Glutamatergic neuron (in vitro differentiated cells): ENCODE measurements at regions not wholly inside any gene's neighbourhood (a gene's known extent, or its start where the extent isn't known, plus 50 kb on each side); places are given as distances from the start of the nearest gene placed in this dataset.

ENCODE experiments used
- DNase-seq: peaks from one replicate; pipeline ENCODE4 v3.0.0; 2022
- H3K27ac Mint-ChIP-seq: one replicate; pipeline ENCODE4 v1.8.0; 2020; ENCODE audit warnings: mild to moderate bottlenecking, mixed read lengths, inconsistent platforms; ENCODE audit not compliant: unreplicated experiment
- H3K27me3 Mint-ChIP-seq: one replicate; pipeline ENCODE4 v1.8.0; 2020; ENCODE audit warnings: mild to moderate bottlenecking, moderate library complexity, mixed read lengths, inconsistent platforms; ENCODE audit not compliant: unreplicated experiment
- H3K36me3 Mint-ChIP-seq: one replicate; pipeline ENCODE4 v1.8.0; 2020; ENCODE audit warnings: mild to moderate bottlenecking, mixed read lengths, inconsistent platforms; ENCODE audit not compliant: unreplicated experiment
- H3K4me1 Mint-ChIP-seq: one replicate; pipeline ENCODE4 v1.8.0; 2020; ENCODE audit warnings: mild to moderate bottlenecking, low read depth, mixed read lengths, inconsistent platforms; ENCODE audit not compliant: unreplicated experiment
- H3K4me3 Mint-ChIP-seq: one replicate; pipeline ENCODE4 v1.8.0; 2020; ENCODE audit warnings: mild to moderate bottlenecking, mixed read lengths, inconsistent platforms; ENCODE audit not compliant: unreplicated experiment
- H3K9me3 Mint-ChIP-seq: one replicate; pipeline ENCODE4 v1.8.0; 2020; ENCODE audit warnings: mild to moderate bottlenecking, moderate library complexity, mixed read lengths, inconsistent platforms; ENCODE audit not compliant: unreplicated experiment
- TF ChIP-seq, protein P1 (sequence below): fragments of 200-600 bp; sonication (generic); IDR thresholded peaks from one replicate; pipeline ENCODE4 v1.5.0; 2021; ENCODE audit not compliant: partially characterized antibody, unreplicated experiment

- H3K4me1 Mint-ChIP-seq, result no peaks in the 10 kb centered on the region
- DNase-seq, result no peak
- H3K4me3 Mint-ChIP-seq, result no peak overlapping the region
- TF ChIP-seq, protein P1, sequence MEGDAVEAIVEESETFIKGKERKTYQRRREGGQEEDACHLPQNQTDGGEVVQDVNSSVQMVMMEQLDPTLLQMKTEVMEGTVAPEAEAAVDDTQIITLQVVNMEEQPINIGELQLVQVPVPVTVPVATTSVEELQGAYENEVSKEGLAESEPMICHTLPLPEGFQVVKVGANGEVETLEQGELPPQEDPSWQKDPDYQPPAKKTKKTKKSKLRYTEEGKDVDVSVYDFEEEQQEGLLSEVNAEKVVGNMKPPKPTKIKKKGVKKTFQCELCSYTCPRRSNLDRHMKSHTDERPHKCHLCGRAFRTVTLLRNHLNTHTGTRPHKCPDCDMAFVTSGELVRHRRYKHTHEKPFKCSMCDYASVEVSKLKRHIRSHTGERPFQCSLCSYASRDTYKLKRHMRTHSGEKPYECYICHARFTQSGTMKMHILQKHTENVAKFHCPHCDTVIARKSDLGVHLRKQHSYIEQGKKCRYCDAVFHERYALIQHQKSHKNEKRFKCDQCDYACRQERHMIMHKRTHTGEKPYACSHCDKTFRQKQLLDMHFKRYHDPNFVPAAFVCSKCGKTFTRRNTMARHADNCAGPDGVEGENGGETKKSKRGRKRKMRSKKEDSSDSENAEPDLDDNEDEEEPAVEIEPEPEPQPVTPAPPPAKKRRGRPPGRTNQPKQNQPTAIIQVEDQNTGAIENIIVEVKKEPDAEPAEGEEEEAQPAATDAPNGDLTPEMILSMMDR, result no peak
- H3K27ac Mint-ChIP-seq, result no peak overlapping the region
- H3K27me3 Mint-ChIP-seq, result peaks cover 2% of the 10 kb centered on the region
- no peaks in the 10 kb centered on the region for H3K9me3 Mint-ChIP-seq
- H3K36me3 Mint-ChIP-seq, result no peaks in the 10 kb centered on the region
Observed at GRCh38 chr18:66838340-66838987, 234.6 kb upstream of the CDH19 start.

- Mint-ChIP-seq H3K27me3 (peaks cover 2% of the 10 kb centered on the region), H3K9me3 (no peaks in the 10 kb centered on the region), H3K4me3 (no peak overlapping the region), H3K36me3 (peaks cover 6% of the 10 kb centered on the region), H3K27ac (no peak overlapping the region), H3K4me1 (no peaks in the 10 kb centered on the region)
- DNase-seq, result no peak
- TF ChIP-seq, protein P1, result no peak
Observed at GRCh38 chr18:66833646-66834045, 229.8 kb upstream of the CDH19 start.

DNA sequence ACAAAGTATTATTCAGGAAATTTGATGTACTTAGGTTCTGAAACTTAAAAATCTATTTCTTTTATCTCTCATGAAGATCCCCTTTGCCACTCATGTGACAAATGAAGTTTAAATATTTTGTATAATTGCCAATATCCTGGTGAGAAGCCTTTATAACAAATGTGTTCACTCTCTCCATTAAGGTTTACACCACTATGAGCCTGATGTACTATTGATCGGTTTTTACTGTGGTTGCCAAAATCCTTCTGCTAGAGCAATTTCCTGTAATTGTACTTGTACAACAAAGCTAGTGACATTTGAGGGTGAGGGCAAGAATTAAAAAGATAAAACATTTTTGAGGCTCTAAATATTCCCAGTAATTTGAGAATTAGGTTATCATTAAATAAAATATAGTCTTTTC is 222.3 kb upstream of the CDH19 start:
- no peaks in the 10 kb centered on the region for H3K4me1 Mint-ChIP-seq

DNA sequence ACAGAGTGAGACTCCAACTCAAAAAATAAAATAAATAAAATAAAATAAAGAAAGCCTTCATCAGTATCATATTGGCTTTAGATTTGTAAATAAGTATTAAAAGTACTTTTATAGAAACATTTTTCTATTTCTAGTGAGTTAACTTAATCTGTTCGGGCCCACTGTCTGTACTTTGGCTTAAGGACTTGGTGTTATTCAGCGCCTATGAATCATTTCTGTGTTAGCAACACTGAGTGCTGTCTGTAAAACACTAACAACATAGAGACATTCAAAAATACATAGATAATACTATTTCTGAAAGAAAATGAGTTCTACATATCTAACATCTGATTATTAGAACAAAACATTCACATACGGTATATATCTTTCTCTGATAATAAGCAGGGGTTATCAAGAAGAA is 221.5 kb upstream of the CDH19 start:
- no peaks in the 10 kb centered on the region for H3K9me3 Mint-ChIP-seq
- no peaks in the 10 kb centered on the region for H3K4me1 Mint-ChIP-seq
- no peak overlapping the region for H3K27ac Mint-ChIP-seq
- H3K36me3 Mint-ChIP-seq, result peaks cover 6% of the 10 kb centered on the region
- no peaks in the 10 kb centered on the region for H3K27me3 Mint-ChIP-seq
- H3K4me3 Mint-ChIP-seq, result no peak overlapping the region
- no peak for DNase-seq
- TF ChIP-seq, protein P1, result no peak

More for the DNA sequence above, 222.3 kb upstream of the CDH19 start:
- no peak overlapping the region for H3K27ac Mint-ChIP-seq
- peaks cover 6% of the 10 kb centered on the region for H3K36me3 Mint-ChIP-seq
- no peak for DNase-seq
- no peak overlapping the region for H3K4me3 Mint-ChIP-seq
- H3K27me3 Mint-ChIP-seq, result no peaks in the 10 kb centered on the region
- TF ChIP-seq, protein P1, result no peak
- H3K9me3 Mint-ChIP-seq, result no peaks in the 10 kb centered on the region

DNA sequence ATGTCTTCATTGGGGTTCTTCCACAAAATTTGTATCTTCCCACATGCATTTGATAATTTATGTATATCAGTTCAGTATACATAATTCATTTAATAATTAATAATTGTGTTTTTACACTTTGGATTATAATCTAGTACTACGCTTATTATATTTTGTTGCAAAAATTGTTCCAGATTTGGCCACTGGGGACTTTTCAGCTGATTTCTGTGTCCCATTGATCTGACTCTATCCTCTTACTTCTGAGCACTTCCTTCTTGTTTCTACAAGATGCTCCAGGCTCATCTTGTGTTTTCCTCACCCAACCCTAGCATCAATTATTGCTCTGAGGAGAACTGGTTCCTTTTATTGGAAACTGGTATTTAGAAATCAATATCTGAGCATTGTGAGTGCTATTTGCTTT is 215.3 kb upstream of the CDH19 start:
- Mint-ChIP-seq H3K27ac (no peak overlapping the region), H3K36me3 (no peaks in the 10 kb centered on the region), H3K27me3 (no peaks in the 10 kb centered on the region), H3K9me3 (no peaks in the 10 kb centered on the region), H3K4me3 (no peak overlapping the region), H3K4me1 (peaks cover 3% of the 10 kb centered on the region)
- TF ChIP-seq, protein P1, result peak; percentile 58
- DNase-seq, result no peak
